NCI-H2196 treated with DMSO at 0.1 percent for 48 hours (cell line): ENCODE measurements at regions not wholly inside any gene's neighbourhood (a gene's known extent, or its start where the extent isn't known, plus 50 kb on each side); places are given as distances from the start of the nearest gene placed in this dataset.

Source experiments
- DNase-seq: peaks from one replicate; lab custom pipeline; 2025; ENCODE audit not compliant: unreplicated experiment; lab: John Stamatoyannopoulos, UW

DNA sequence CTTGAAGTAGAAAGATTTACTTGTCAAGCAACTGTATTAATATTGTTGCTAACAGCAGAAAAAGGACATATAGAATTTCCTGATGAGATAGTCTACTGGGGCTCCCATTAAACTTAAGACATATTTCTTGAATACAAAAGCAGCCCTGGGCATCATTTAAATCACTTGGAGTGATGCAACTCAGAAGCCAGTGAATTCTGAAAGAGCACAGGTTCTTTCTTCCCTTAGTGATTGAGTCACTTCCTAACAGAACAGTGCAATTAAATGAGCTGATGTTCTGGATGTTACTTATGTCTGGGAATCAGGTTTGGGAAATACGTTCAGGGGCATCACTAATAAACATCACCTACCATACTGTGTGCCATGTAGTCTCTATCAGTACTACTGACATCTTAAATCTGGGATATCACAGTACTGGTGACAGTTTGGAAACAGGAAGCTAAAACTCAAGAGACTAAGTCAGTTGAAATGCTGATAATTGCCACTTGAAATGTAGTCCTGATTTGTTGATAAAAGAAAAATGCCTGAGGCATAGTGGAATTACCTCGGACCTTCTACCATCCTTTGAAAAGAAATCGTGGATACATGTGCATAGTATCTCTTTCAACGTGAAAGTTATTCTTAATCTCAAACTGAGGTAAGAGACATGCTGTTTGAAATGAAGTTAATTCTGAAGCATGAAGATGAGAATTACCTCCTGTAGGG, 249.2 kb upstream of the GPRIN3 start:
- DNase-seq: no peak

DNA sequence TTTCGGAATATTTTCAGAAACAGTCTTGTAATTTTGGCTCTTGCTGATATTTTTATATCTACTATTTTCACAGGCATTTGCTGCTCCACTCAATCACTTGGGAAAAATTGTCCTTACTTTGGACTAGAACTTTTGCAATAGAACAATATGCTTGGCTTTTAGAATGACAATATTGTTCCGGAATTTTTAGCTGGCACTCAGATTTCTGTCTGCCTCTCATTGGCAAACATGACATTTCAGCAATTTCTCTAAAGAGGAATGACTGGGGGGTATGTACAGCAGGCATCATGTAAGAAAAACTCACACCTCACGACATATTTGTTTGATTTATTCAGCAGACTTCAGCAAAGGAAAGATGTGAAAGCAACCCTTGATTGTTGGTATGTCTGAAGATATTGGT, 243.6 kb upstream of the GPRIN3 start:
- DNase-seq: no peak

DNA sequence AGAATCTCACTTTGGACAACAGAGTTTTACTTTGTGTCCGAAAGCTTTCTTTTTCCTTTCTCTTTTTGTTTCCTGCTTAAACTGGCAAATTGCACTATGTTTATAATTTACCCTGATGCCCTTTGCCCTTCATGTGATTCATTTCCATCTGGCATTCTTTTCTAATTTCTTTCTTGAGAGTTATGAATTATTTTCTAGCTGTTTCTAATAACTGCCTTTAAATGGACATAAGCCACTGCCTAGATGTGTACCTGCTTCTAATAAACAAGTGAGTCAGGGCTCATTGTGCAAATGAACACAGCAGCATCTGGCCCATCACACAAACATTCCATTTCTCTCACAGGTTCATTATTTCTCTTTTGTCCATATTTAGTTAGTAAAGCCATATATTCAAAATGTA, 242.3 kb upstream of the GPRIN3 start:
- DNase-seq: no peak

DNA sequence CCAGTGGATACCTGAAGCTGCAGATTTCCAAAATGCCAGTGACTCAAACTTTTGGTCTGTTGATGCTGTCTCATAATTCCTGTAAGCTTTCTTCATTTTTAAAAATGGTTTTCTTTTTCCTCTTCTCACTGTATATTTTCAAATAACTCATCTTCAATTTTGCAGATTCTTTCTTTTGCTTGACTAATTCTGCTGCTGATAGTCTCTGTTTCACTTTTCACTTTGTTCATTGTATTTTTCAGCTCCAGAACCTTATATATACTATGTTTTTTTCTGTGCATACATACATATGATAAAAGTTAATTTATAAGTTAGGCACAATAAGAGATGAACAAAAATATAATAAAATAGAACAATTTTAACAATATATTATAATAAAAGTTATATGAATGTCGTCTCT, 237.7 kb upstream of the GPRIN3 start:
- DNase-seq: no peak

DNA sequence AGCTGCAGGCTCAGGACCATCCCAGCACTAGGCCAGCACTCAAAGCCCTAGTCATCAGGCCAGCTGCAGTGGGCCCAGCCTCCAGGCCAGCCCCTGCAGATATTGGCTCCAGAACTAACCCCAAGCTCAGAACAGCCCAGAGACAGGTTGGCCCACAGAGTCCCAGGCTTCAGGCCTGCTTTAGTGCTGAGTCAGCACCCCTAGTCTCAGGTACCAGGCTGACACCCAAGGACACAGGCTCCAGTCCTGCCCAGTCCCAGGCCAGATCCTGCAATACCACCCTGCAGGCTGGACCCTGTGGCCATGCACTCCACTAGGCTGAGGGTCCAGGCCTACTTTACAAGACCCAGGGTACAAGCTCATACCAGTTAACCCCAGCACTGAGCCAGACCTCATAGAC, 234.4 kb upstream of the GPRIN3 start:
- no peak for DNase-seq

DNA sequence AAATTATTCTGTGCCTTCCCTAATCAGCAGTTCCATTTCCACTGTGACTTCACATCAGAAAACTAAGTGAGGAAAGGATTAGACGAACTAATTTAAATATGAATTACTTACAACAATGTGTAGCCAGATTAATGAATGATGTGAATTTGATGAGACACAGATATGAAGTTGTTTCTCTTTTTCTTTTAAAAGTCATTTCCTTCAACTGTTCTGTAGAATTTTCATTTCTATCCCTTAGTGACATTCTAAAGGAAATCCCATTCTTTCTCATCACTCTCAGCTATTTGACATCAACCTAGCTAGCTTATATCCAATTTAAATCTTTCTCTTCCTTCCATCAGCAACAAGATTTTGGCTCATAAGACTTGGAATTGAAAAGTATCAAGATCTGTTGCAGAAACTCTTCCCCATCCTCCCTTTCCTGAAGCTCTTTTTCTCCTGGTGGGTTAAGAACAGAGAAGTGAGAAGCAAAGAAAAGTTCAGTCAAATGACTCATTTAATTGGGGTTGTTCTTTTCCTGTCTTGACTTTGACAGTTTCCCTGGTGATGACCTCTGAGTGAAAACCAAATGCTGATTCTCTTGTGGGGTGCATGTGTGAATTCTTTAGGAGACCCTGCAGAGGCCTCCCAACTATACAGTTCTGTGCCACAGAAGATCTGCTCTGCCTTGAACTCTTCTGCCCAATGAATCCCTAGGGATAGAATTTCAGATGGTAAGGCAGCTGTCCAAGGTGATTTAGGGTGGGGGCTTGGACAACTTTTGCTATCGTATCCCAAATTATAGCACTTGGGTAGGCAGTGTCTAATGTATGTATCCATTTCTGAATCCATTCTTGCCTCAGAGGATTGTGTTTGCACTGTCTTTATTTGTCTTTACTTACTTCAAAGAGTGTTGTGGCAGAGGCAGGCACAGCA, 232.5 kb upstream of the GPRIN3 start:
- no peak for DNase-seq

DNA sequence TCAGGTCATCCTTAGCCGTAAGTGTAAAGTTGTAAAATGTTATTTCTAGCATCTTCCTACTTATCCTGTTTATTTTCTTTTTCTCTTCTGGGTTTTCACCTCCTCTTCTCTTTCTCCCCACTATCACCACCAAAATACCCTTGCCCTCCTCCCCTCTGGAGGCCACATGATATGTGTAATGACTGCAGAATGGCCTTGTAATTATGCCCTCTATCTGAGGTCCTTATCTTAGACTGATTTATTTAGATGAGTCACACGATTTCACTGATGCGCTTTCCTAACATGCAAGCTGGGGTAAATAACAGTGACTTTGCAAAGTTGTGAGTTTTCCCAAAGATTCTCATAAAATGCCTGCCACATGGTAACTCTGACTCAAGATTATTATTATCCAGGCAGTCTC, 231.8 kb upstream of the GPRIN3 start:
- no peak for DNase-seq

DNA sequence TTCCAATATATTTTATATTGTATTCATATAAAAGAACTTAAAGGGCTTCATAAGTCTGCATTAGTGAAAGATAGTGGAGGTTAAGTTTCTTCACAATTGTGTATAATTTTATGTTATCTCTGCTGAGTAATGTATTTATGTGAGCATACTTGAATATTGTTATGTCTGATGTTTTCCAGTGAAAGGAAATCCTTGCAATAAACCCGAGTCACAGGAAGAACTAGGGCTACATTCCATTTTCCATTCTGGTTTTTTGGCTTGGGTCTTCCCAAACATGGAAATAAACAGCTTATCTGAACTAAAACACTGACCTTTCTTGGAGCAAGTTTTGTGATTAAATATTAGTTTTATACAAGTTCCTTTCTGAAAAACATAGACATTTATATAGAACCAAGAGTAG, 231.3 kb upstream of the GPRIN3 start:
- no peak for DNase-seq

DNA sequence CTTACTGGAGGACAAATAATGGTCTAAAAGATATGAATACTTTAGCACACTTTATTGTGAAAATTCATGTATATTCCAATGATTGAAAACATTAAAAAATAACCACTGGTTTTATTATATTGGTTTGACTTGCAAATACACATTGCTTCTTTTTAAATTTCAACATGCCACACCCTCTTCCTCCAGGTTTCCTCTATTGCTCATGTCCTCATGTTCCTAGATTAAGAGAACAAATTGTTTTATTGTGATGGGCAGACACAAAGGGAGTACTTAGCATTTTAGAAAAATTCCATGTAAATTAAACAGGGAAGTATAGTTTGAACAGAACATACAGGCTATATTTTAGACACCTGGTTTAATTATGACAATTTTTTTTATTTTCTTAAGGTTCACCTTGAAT, 230.6 kb upstream of the GPRIN3 start:
- no peak for DNase-seq

DNA sequence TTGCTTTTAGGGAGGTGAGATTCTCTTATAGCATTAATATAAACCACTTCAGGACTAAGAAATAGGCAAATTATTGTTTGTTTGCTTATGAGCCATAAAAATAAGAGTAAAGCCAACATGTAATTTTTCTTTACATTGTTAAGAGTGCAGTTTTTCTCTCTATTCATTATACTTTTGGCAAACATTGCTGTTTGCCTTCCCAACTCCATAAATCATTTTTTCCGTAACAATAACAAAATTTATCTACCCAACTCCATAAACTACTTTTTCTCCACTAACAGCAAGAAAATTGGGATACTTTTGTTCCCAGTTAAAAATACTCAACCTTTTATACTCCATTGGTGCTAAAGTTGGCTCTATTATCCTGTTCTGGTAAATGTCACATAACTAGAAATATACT, 229.7 kb upstream of the GPRIN3 start:
- DNase-seq: no peak

DNA sequence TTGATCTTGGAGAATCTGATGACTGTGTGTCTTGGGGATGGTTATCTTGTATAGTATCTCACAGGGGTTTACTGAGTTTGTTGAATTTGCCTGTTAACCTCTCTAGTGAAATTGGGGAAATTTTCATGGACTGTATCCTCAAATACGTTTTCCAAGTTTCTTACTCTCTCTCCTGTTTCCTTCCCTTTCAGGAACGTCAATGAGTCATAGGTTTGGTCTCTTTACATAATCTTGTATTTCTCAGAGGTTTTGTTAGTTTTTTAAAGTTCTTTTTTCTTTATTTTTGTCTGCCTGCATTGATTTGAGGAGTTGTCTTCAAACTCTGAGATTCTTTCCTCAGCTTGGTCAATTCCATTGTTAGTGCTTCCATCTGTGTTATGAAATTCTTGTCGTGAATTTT, 227.7 kb upstream of the GPRIN3 start:
- no peak for DNase-seq

DNA sequence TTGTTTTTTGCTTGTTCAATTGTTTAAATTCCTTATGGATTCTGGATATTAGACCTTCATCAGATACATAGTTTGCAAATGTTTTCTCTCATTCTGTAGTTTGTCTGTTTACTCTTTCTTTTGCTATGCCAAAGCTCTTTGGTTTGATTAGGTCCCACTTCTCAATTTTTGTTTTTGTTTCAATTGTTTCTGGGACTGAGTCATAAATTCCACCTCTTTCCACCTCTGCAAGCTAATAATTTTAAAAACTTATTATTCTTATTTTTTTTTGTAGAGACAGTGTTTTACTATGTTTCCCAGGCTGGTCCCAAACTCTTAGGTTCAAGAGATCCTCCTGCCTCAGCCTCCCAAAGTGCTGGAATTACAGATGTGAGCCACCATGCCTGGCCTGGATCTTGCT, 226.8 kb upstream of the GPRIN3 start:
- no peak for DNase-seq

DNA sequence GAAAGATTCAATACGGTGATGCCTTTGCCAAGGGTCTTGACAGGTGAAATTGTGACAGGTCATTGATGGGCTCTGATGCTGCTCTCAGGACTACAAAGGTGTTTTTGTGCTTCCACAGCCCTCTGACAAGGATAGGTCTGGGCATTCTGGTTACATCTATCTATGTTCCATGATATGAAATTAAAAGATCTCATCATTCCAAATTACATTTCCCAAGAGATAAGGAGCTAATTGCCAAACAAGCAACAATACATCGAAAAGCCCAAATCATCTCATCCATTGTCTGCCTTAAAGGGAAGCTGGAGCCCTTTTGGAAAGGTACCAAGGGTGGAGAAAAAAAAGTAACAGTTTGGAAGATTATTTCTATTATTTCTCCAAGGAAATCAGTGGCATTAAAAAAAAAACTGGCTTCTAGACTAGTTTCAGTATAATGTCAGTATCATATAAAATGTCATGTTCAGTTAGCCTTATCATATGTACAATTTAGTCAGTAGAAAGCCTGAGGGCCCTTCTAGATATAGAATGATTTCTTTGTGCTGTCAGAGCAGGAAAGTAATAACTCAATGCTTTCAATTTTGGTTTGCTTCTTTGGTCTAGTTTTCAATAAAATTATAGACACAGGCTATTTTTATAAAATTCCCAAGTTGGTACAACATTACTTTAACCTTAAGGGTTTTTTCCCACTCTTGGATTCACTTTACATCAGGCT, 224.5 kb upstream of the GPRIN3 start:
- no peak for DNase-seq

DNA sequence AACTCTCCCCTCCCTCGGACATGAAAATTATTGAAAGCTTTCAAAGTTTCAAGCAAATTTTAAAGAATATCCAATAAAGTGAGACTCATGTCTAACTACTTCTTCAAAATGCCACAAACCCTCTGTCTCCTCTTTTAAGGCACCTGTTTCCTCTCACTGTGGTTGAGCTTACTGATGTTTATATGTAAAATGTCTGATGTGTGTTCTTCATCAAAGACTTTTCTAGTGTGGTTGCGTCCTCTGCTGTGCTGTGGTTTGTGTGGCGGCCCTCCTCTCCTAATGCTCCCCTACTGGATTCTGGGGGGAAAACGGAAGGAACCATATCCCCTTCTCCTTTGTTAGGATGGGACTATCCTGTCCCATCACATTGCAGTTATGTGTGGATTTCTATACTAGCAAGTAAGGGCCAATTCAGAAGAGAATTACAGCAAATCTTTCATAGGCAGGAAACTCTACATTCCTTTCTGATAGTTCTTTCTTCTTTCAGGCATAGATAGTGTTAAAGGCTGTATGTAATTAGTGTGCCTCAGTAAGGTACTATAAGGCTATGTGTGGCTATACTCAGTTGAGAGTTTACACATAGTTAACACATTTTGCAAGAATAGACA, 221.0 kb upstream of the GPRIN3 start:
- DNase-seq: no peak

DNA sequence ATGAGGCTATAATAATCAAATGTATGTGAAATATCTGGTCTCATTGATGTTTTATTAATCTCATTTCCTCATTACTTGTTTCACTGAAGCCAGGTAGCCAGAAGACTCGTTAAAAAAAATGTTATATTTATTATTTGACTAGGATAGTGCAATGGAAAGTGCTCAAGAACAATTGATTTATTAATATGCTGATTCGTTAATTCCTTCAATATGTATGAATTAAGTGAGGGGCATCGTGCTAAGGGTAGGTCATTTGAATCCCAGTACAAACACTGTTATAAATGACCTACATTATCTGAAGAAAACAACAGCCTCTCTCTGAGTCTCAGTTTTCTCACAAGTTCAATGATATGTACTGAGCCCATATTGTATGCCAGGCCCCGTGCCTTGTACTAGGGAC, 214.2 kb upstream of the GPRIN3 start:
- no peak for DNase-seq

DNA sequence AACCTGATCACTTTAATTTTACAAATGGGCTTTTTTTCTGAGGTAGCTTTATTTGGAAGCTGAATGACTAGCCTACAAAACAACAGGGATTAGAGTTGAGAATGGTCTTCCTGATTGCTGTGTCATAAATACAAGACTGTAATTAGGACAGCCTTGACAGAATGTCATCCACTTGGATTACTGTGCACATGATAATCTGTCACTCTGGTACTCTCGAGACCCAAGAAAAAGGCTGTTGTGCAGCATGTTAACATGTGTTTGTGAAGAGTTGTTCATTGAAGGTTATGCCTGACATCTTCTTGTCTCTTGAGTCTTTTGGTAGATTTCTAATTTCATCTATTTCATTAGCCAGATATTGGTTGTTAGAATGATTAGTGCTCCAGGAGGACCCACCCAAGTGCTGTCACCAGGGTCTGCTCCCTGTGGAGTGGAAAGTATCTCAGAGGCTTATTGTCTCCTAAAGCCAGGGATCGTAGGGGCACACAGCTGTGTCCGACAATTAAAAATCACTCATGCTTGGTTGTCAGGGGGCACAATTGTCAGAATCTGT, 212.2 kb upstream of the GPRIN3 start:
- no peak for DNase-seq

DNA sequence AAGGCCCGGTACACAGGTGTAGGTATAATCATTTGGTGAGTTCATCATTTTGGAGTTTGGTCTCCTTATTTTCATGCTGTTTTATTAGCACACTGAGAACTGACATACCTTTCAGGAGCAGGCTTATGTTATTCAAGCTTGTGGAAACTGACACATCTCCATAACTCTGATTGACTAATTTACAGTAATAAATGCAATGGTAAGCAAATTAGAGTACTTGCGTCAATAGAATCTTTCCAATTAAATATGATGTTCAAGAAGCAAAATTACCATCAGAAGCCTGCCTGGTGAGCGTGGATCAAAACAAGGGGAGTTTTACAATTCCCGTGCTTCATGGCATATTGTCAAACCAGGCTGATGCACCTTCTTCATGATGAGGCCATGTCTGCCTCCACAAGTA, 210.7 kb upstream of the GPRIN3 start:
- DNase-seq: no peak

DNA sequence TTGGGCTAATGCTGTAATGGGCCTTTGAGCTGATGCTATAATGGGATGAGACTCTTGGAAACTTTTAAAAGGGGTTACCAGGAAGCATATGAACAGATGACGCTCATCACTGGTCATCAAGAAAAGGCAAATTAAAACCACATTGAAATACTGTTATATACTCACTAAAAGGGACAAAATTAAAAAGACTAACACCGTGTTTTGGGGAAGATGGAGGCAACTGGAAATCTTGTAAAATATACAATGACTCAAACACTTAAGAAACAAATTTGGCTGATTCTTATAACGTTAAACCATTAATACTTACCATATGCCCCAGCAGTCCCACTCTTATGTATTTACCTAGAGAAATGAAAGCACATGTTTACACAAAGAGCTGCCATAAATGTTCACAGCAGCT, 207.2 kb upstream of the GPRIN3 start:
- no peak for DNase-seq

DNA sequence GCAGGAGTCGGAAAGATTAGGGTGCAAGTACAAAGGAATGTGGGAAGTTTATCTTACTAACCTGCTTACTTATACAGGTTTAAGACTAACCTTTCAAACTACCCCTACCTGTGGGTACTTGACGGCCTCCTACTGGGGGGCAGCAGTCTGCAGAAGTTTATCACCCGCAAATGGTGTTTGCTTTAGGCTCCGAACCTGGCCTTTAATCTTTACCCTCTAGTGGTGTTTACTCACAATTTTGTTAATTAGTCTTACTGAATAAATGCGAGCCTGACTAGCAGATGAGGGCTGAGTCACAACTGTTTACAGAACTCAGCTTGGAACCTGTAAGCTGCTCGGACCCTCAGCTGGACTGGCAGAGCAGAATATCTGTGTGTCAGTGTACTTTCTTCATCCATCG, 204.2 kb upstream of the GPRIN3 start:
- DNase-seq: no peak

DNA sequence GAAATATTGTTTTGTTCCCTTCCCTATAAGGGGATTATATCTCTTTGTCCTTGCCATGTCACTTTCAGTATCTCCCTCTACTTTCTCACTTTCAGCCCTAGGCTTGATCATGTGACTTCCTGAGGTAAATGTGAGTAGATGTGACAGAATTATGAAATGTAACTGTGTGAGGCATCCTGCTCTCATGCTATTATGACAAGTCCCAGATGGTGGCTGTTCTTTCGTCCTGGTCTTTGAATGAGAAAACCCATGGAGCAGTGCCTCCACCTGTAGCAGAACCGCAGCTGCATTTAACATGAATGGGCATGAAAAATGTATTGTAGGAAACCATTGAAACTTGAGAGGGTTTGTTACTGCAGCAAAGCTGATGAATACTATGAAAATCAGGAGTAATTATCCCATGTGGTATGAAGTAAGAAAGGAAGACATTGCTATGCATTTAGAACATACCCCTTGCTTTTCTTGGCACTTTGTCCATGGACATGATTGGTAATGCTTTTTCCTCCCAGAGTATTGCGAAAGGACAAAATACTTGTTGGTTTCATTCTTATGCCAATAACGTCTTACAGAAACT, 202.2 kb upstream of the GPRIN3 start:
- no peak for DNase-seq
